H1 (cell line): ENCODE measurements at regions not wholly inside any gene's neighbourhood (a gene's known extent, or its start where the extent isn't known, plus 50 kb on each side); places are given as distances from the start of the nearest gene placed in this dataset.

ENCODE experiments used
- CTCF ChIA-PET: fragments of 300-600 bp; sonication (Branson Sonifier 250); formaldehyde crosslinking; loops from one replicate; lab custom pipeline; 2021; ENCODE audit not compliant: partially characterized antibody; lab: Charles Lee
- POLR2A ChIA-PET: fragments of 300-600 bp; sonication (Branson Sonifier 250); formaldehyde crosslinking; loops from one replicate; lab custom pipeline; 2021; ENCODE audit warnings: inconsistent platforms; ENCODE audit not compliant: partially characterized antibody; lab: Charles Lee
- DNase-seq, 2 experiments: peaks; one replicate each; pipeline versions ENCODE4 v3.0.0 to v3.0.0-alpha.2; 2010 to 2022; ENCODE audit warnings: low spot score in 2 of 2, low read depth in 1 of 2, mixed read lengths in 1 of 2
- FAIRE-seq: peaks from 2 replicates; lab custom pipeline; 2011; peaks lifted over from hg19 to GRCh38; lab: Jason Lieb, UNC
- H2AFZ ChIP-seq: 2 replicates; pipeline ENCODE4 v1.8.1; 2012; ENCODE audit warnings: low read length, inconsistent platforms
- H2AK5ac ChIP-seq: 2 replicates; pipeline ENCODE4 v1.6.1; 2013; ENCODE audit warnings: low read depth, low read length
- H2BK120ac ChIP-seq: replicated peaks from 2 replicates; pipeline ENCODE3; 2013; ENCODE audit warnings: low read depth, low read length, inconsistent platforms
- H2BK12ac ChIP-seq: 2 replicates; pipeline ENCODE4 v1.6.1; 2013; ENCODE audit warnings: low read depth, low read length
- H2BK15ac ChIP-seq: 2 replicates; pipeline ENCODE4 v1.6.1; 2013; ENCODE audit warnings: low read length
- H2BK20ac ChIP-seq: 2 replicates; pipeline ENCODE4 v1.6.1; 2013; ENCODE audit warnings: low read length
- H2BK5ac ChIP-seq: 2 replicates; pipeline ENCODE4 v1.6.1; 2013; ENCODE audit warnings: low read depth, low read length
- H3K14ac ChIP-seq: 2 replicates; pipeline ENCODE4 v1.6.1; 2013; ENCODE audit warnings: inconsistent platforms; ENCODE audit not compliant: insufficient read length
- H3K18ac ChIP-seq: 2 replicates; pipeline ENCODE4 v1.6.1; 2013; ENCODE audit warnings: low read length; ENCODE audit errors: extremely low read depth
- H3K23ac ChIP-seq: 2 replicates; pipeline ENCODE4 v1.6.1; 2013; ENCODE audit warnings: inconsistent platforms; ENCODE audit not compliant: insufficient read length
- H3K23me2 ChIP-seq: 2 replicates; pipeline ENCODE4 v1.6.1; 2013; ENCODE audit warnings: low read depth, low read length
- H3K27ac ChIP-seq: 2 replicates; pipeline ENCODE4 v1.6.1; 2011; ENCODE audit warnings: low read depth, low read length, inconsistent platforms
- H3K27me3 ChIP-seq, 4 experiments: replicated peaks in 1 of 4; 1 replicate in 1 of 4; 2 replicates in 3 of 4; pipeline versions ENCODE4 v1.6.1 to v1.8.1; 2011 to 2013; ENCODE audit warnings: low read length in 3 of 4, mild to moderate bottlenecking in 3 of 4, inconsistent platforms in 2 of 4, mixed read lengths in 2 of 4, moderate library complexity in 1 of 4; ENCODE audit not compliant: control insufficient read depth in 3 of 4, insufficient read depth in 3 of 4; ENCODE audit errors: extremely low read depth in 1 of 4
- H3K36me3 ChIP-seq, 4 experiments: 2 replicates each; pipeline versions ENCODE4 v1.6.1 to v1.8.1; 2011 to 2013; ENCODE audit warnings: mild to moderate bottlenecking in 4 of 4, low read length in 3 of 4, moderate library complexity in 2 of 4, control low read depth in 1 of 4, inconsistent platforms in 1 of 4; ENCODE audit not compliant: insufficient read depth in 4 of 4, control insufficient read depth in 2 of 4
- H3K4ac ChIP-seq: replicated peaks from 2 replicates; pipeline ENCODE3; 2013; ENCODE audit warnings: low read length, low read depth, mixed read lengths, inconsistent platforms; ENCODE audit not compliant: insufficient read length
- H3K4me1 ChIP-seq, 4 experiments: replicated peaks in 1 of 4; 1 replicate in 1 of 4; 2 replicates in 3 of 4; pipeline versions ENCODE4 v1.6.1 to v1.8.1; 2011 to 2013; ENCODE audit warnings: low read length in 3 of 4, inconsistent platforms in 2 of 4, mixed read lengths in 1 of 4; ENCODE audit not compliant: insufficient read depth in 4 of 4, control insufficient read depth in 3 of 4
- H3K4me2 ChIP-seq, 2 experiments: 2 replicates each; pipeline versions ENCODE4 v1.6.1 to v1.8.1; 2011 to 2013; ENCODE audit warnings: low read depth in 2 of 2, low read length in 2 of 2, control low read depth in 1 of 2, inconsistent platforms in 1 of 2, mild to moderate bottlenecking in 1 of 2; ENCODE audit not compliant: insufficient read depth in 1 of 2
- H3K4me3 ChIP-seq, 4 experiments: fragments of 200-600, 300-600 bp in 1 of 4; sonication (generic), shearing (Covaris generic), sonication (Bioruptor Twin) in 1 of 4; 2 replicates each; pipeline versions ENCODE4 v1.5.1 to v1.8.1; 2011 to 2016; ENCODE audit warnings: low read length in 4 of 4, low read depth in 3 of 4, control low read depth in 2 of 4, inconsistent platforms in 2 of 4, mild to moderate bottlenecking in 2 of 4, mixed read lengths in 1 of 4, moderate library complexity in 1 of 4; ENCODE audit not compliant: insufficient read depth in 2 of 4; ENCODE audit errors: extremely low read depth in 1 of 4
- H3K56ac ChIP-seq: replicated peaks from 2 replicates; pipeline ENCODE3; 2013; ENCODE audit warnings: low read depth, mild to moderate bottlenecking, mixed read lengths, low read length, inconsistent platforms; ENCODE audit not compliant: insufficient read length
- H3K79me1 ChIP-seq: 2 replicates; pipeline ENCODE4 v1.6.1; 2013; ENCODE audit warnings: low read depth, low read length, control low read depth
- H3K79me2 ChIP-seq, 2 experiments: 2 replicates each; pipeline versions ENCODE4 v1.6.1 to v1.8.1; 2012 to 2013; ENCODE audit warnings: low read length in 2 of 2, mild to moderate bottlenecking in 2 of 2, inconsistent platforms in 1 of 2; ENCODE audit not compliant: insufficient read depth in 2 of 2, control insufficient read depth in 1 of 2
- H3K9ac ChIP-seq, 4 experiments: replicated peaks in 1 of 4; 1 replicate in 1 of 4; 2 replicates in 3 of 4; pipeline versions ENCODE4 v1.6.1 to v1.8.1; 2011 to 2013; ENCODE audit warnings: low read depth in 3 of 4, low read length in 3 of 4, control low read depth in 2 of 4, mild to moderate bottlenecking in 2 of 4, moderate library complexity in 2 of 4, inconsistent platforms in 1 of 4; ENCODE audit errors: extremely low read depth in 1 of 4
- H3K9me3 ChIP-seq, 2 experiments: 2 replicates each; pipeline versions ENCODE4 v1.6.1 to v1.8.1; 2012 to 2013; ENCODE audit warnings: mild to moderate bottlenecking in 2 of 2, moderate library complexity in 2 of 2, control low read depth in 1 of 2, inconsistent platforms in 1 of 2, low read depth in 1 of 2, low read length in 1 of 2, mixed read lengths in 1 of 2; ENCODE audit not compliant: insufficient read depth in 2 of 2
- H4K20me1 ChIP-seq, 2 experiments: replicated peaks in 1 of 2; 2 replicates each; pipeline versions ENCODE3 to v1.8.1; 2011 to 2013; ENCODE audit warnings: inconsistent platforms in 2 of 2, low read length in 2 of 2, mild to moderate bottlenecking in 1 of 2; ENCODE audit not compliant: insufficient read depth in 2 of 2, control insufficient read depth in 1 of 2
- H4K5ac ChIP-seq: 2 replicates; pipeline ENCODE4 v1.6.1; 2013; ENCODE audit warnings: low read length, low read depth, mixed read lengths, inconsistent platforms; ENCODE audit not compliant: insufficient read length
- H4K8ac ChIP-seq: 2 replicates; pipeline ENCODE4 v1.8.0; 2013; ENCODE audit warnings: mild to moderate bottlenecking, moderate library complexity, low read length, inconsistent platforms; ENCODE audit not compliant: insufficient read depth; ENCODE audit errors: extremely low read depth
- H4K91ac ChIP-seq: replicated peaks from 2 replicates; pipeline ENCODE3; 2013; ENCODE audit warnings: low read length, mixed read lengths, inconsistent platforms; ENCODE audit not compliant: insufficient read length
- BCL11A ChIP-seq, 2 experiments: IDR thresholded peaks; one replicate each; pipeline ENCODE4 v1.6.1; 2011; ENCODE audit warnings: low read depth in 2 of 2, low read length in 2 of 2, mild to moderate bottlenecking in 2 of 2
- CHD2 ChIP-seq: IDR thresholded peaks from 2 replicates; pipeline ENCODE4 v1.6.1; 2012; ENCODE audit warnings: low read length, improper control_type of control experiment
- CREB1 ChIP-seq: IDR thresholded peaks from 2 replicates; pipeline ENCODE4 v1.6.1; 2012; ENCODE audit warnings: inconsistent platforms
- EGR1 ChIP-seq: IDR thresholded peaks from 2 replicates; pipeline ENCODE4 v1.6.1; 2011; ENCODE audit warnings: low read depth, low read length, borderline replicate concordance
- KDM4A ChIP-seq: IDR thresholded peaks from one replicate; pipeline ENCODE4 v1.7.1; 2012; ENCODE audit warnings: low read depth, mild to moderate bottlenecking, moderate library complexity, low read length, inconsistent platforms; ENCODE audit not compliant: severe bottlenecking
- POU5F1 ChIP-seq: IDR thresholded peaks from 2 replicates; pipeline ENCODE4 v1.6.1; 2011; ENCODE audit warnings: low read depth, mild to moderate bottlenecking, low read length, moderate library complexity
- SP4 ChIP-seq: IDR thresholded peaks from 2 replicates; pipeline ENCODE4 v1.6.1; 2012; ENCODE audit warnings: low read length, inconsistent platforms
- YY1 ChIP-seq: IDR thresholded peaks from 2 replicates; pipeline ENCODE4 v1.6.1; 2011; ENCODE audit warnings: low read depth, mild to moderate bottlenecking, low read length
- WGBS, 2 experiments: shearing (Covaris generic) in 1 of 2; methylation state at CpG; one replicate each; pipeline versions ENCODE4 v1.1.6 to v1.1.7; 2013 to 2015; ENCODE audit warnings: low lambda C conversion rate in 2 of 2, mixed read lengths in 2 of 2, inconsistent platforms in 1 of 2, low coverage in 1 of 2, missing lambda C conversion rate in 1 of 2; ENCODE audit not compliant: insufficient replicate concordance in 2 of 2, insufficient coverage in 1 of 2, insufficient read length in 1 of 2; ENCODE audit errors: extremely low coverage in 1 of 2, missing lambda C conversion rate in 1 of 2; 5-methylcytosine and 5-hydroxymethylcytosine counted together

GRCh38 chr3:132189601-132190000 is 127.6 kb upstream of the ACP3 start:
- DNase-seq (no peak), FAIRE-seq (no peak)
- Histone ChIP-seq H3K14ac (no peak overlapping the region), H3K36me3 (no peaks in the 10 kb centered on the region), H3K79me1 (no peaks in the 10 kb centered on the region), H3K79me2 (no peaks in the 10 kb centered on the region), H3K23ac (no peak overlapping the region), H4K5ac (no peak overlapping the region), H2AK5ac (no peak overlapping the region), H3K56ac (no peak overlapping the region), H2BK5ac (no peak overlapping the region), H3K27me3 (no peaks in the 10 kb centered on the region), H4K91ac (no peak overlapping the region), H2AFZ (no peak overlapping the region), H3K4ac (no peak overlapping the region), H3K18ac (no peak overlapping the region), H3K4me1 (no peaks in the 10 kb centered on the region), H3K4me2 (no peak overlapping the region), H2BK12ac (no peak overlapping the region), H3K9ac (no peak overlapping the region), H2BK120ac (no peak overlapping the region), H3K23me2 (no peaks in the 10 kb centered on the region), H3K9me3 (no peaks in the 10 kb centered on the region), H4K8ac (no peak overlapping the region), H3K4me3 (no peak overlapping the region), H3K27ac (no peak overlapping the region), H2BK15ac (no peak overlapping the region), H2BK20ac (no peak overlapping the region), H4K20me1 (no peaks in the 10 kb centered on the region)
- WGBS, 2 experiments, result 70% methylated on average over 3 of the region's 3 CpGs; no CpG with 5 or more reads in 1 of the 2 experiments
- ChIA-PET POLR2A (no interaction called here), CTCF (interaction anchor here (1.1 to 3.0 kb wide), 5 partner anchors 21 to 642 kb away, joined by 3 to 13 read pairs (median 5); partner anchors contain the start of gene CPNE4)
- TF ChIP-seq KDM4A (no peak), CREB1 (no peak), BCL11A (IDR thresholded peaks at IDR 0.05; ENCODE audit: low read depth in 2 of 2, low read length in 2 of 2) (no peak), EGR1 (no peak), YY1 (no peak), CHD2 (no peak), SP4 (no peak), POU5F1 (no peak)
